ENCODE measurements at regions not wholly inside any gene's neighbourhood (a gene's known extent, or its start where the extent isn't known, plus 50 kb on each side); places are given as distances from the start of the nearest gene placed in this dataset.

DNA sequence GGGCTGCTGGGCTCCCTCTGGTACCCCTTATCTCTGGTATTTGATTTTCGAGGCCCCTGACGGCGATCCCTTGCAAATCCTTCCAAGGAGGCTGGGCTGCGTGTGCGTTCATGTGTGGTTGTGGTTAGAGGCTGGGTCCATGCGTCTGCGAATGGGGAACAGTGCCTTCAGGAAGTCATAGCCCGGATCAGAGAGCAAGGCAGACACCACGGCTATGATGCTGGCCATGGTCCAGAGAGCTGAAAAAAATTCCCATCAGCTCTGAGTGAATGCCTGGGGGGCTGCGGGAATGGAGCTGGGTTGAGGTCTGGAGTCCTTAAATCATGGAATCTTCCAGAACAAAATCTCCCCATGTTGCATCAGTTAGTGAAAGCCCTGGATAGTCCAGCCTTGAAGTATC, 145.5 kb downstream of the ACKR3 start:
- DNase-seq (ENCODE audit: low read depth in 1 of 2, low spot score in 1 of 2) = no peak

DNA sequence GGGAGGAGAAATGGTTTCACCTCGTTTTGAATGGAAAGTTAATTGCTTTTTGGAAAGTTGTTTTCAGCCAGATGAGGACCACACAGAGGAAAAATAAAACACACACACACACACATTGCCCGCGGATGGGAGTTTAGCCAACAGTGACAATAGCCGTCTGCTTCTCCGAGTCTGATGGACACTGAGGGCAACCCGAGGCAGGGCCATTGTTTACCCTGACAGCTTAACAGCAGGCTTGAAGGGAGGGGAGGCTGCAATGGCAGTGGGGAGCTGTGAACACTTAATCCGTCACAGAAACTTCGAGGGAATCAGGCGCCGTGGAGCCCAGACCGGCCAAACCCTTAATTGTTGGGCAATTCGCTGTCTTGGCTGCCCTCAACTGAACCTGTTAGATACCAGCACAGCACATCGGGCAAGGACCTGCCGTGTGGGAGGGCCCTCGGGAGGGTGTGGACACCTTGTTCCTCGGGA, 145.9 kb downstream of the ACKR3 start:
- no peak for DNase-seq (ENCODE audit: low read depth in 1 of 2, low spot score in 1 of 2)

DNA sequence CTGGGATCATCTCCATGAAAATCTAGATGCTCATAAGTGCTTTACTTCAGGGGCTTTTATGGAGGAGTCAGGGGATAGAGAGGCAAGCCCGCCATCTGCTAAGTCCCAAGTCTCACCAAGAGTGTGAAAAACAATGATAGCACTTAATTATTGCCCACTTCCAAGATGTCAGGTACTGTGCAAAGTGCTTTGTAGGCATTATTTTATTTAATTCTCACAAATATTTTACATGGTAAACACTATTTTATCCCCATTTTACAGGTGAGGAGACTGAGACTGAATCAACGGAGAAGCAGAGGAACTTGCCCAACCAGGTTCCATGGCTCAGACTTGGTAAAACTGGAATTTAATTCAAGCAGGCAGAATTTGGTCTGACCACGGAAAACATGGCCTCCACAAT, 147.5 kb downstream of the ACKR3 start:
- DNase-seq (ENCODE audit: low read depth in 1 of 2, low spot score in 1 of 2) = no peak

DNA sequence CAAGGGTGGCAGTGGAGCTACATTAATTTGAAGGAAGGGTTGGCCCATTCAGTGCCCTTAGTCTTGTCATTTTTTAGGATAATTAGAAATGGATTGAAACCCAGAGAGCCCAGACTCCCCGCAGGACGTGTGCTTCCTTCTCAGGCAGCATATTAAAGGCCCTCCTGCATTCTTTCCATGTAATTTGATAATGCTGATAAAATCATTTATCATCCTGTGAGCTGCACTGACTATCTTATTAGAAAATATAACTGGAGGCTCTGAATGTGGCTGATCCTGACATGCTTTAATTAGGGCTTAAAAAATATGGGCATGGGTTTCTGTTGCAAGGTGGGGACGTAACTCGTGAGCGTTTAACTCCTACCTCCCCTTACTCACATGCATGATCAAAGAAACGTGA, 148.1 kb downstream of the ACKR3 start:
- no peak for DNase-seq (ENCODE audit: low read depth in 1 of 2, low spot score in 1 of 2)

DNA sequence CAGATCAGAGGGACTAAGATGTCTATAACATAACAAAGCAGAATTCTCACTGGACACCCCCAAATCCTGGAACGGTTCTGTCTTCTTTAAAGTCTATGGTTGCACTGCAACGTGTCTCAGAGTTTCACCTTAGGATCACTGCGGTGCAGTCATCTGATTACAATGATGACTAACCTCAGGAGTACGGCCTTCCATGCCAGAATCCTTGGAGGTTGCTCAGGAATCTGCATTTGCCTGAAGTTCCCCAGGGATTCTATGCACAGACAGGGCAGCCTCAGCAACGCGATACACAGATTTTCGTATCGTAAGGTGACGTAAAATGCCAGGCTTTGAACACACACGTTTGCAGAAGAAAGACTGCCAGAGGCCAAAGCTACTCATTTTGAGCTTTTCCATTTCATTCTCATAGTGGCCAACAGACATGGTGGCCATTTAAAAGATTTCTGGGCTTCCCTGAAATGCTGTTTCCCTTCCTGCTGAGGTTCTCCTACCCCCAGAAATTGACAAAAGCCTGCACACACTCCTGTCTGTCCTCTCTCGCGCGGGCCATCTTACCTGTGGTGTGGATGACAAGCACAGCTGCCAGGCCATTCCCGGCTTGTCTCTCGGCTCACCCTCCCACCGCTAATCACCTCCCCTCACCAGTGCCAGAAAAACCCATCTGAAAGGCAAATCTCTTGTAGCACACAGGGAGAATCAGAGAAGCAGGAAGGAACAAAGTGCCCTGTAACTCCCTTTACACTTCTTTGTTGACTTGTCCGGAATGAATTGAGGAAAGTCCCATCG, 148.8 kb downstream of the ACKR3 start:
- DNase-seq (ENCODE audit: low read depth in 1 of 2, low spot score in 1 of 2) = no peak

DNA sequence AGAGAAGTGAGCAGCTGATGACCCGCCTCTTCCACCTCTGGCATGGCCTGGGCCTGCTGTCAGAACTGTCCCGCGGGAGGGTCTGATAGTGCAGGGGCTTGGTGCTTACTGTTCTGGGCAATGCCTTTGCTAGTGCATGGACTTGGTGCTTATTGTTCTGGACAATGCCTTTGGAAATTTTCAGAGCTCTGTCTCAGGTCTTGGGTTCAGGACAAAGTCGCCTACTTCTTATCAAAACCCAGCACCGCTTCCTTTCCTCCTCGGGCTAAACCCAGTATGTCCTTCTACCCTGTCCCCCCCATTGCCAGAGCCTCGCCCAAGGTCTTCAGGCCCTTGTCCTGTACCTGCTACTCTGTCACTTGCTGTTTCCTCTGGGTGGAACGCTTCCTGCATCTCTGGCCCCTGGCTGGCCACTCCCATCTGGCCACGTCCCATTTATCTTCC, 149.6 kb downstream of the ACKR3 start:
- DNase-seq (ENCODE audit: low read depth in 1 of 2, low spot score in 1 of 2) = no peak

DNA sequence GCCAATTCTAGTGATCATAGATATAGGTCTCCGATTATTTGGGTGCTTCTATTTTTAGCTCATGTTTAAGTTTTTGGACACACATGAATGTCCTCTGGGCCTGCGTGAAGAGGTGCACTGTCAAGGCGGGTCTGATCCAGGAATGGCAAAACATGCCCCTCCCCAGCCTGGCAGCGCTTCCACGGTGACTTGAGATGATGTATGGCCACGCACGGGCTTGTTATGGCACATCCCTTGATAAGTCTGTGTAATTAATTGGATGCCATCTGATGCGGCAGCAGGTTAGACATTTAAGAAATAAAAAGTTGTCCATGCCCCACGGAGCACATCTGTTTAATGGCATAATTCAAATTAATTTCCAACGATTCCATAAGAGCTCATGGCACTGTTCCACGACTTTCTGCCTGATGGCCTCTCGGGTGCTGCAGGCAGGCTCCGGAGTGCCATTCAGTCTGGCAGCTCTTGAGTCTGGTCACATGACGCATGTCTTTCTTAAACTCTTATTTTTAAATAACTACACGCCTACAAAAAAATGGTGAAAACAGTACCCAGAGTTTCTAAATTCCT, 151.4 kb downstream of the ACKR3 start:
- no peak for DNase-seq (ENCODE audit: low read depth in 1 of 2, low spot score in 1 of 2)

DNA sequence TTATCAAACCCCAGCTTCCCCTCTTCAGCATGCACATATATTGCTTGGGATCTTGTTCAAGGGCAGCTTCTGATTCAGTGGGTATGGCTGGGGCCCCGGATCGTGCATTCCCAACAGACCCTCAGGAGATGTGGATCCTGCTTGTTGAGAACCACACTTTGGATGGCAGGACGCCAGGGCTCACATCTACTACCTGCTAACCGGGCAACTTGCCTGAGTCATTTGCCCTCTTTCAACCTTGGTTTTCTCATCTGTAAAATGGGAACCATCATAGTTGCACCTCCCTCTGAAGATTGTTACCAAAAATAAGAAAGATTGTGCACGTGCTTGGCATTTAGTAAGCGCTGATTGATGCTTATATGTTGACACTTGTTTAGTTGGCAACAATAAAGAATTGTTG, 154.6 kb downstream of the ACKR3 start:
- no peak for DNase-seq (ENCODE audit: low read depth in 1 of 2, low spot score in 1 of 2)

DNA sequence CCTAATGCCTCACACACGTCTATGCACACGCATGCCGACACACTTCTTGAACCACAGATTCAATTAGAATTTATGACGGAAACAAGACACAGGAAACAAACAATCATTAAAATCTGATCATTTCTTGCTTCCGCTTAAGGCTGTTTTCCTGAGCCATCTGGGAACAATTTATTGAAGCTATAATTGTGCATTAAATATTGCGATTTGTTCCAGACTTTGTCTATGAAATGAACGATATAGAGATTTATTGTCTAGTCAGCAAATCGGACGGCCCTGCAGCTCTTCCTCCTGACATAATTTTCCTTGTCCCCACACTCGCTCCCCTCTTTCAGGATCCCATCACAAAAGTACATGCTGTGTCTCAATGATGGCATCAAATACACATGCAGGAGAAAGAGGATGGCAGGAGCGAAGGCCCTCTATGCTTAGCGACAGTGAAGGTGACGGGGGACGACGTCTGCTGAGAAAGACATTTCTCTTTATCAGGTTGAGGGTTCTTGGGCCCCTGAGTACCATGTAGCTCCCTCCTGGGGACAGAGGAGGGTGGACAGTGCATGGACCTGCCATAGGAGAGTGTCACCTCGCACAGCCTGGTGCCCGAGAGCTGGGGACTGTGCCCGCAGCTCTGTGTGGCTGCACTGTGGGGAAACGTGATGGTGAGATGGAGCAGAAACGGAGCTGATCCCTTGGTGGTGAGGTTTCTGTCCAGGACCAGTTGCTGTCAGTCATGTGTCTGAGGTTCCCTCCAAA, 157.3 kb downstream of the ACKR3 start:
- DNase-seq (ENCODE audit: low read depth in 1 of 2, low spot score in 1 of 2) = no peak

DNA sequence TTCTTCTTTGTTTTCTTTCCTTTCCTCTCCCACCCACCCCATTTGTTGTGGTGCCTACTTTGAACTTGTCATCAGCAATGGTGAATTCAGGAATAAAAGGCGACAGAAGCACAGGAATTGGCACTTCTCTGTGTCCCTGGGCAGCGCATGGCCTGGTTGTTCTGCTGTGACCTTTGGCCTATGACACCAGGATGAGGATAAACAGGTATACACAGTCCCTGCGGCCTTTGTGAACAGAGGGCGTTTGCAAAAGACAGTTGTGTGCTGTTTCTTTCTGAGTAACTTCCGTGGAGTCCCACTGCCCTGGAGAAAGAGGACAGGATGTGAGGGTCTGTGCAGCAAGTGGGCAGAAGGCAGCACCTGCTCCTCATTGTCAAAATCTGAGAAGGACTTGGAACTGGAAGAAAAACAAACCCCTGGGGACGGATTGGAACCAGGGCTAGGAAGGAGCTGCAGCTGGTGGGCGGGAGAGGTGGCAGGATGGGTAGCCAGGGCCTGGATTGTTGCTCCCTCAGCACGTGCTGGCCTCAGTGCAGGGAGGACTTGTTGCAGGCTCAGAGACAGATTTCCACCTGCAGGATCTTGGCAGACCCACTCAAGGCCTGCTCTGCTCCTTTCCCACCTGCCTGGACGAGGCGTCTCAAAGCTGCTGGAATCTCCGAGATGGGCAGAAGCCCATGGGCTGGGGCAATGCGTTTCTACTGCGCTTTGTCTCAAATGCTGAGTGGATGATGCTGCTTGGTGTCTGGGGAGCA, 159.5 kb downstream of the ACKR3 start:
- no peak for DNase-seq (ENCODE audit: low read depth in 1 of 2, low spot score in 1 of 2)

DNA sequence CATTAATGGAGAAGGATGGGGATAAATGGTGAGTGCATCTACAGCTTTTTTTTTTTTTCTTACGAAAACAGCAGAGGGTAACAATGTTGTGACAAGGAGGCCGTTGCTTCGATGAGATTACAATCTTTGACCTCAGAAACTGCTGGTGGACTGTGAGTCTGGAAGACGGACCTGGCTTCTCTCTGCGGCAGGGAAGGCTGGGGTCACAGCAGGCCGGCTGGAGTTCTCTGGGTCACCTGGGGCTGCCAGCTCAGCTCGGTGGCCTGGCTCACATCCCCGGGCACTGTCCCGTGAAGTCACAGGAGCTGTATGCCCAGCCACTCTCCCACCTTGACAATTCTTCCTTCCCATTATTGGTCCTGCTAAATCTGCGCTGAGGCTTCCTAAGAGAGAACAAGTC, 160.8 kb downstream of the ACKR3 start:
- no peak for DNase-seq (ENCODE audit: low read depth in 1 of 2, low spot score in 1 of 2)

DNA sequence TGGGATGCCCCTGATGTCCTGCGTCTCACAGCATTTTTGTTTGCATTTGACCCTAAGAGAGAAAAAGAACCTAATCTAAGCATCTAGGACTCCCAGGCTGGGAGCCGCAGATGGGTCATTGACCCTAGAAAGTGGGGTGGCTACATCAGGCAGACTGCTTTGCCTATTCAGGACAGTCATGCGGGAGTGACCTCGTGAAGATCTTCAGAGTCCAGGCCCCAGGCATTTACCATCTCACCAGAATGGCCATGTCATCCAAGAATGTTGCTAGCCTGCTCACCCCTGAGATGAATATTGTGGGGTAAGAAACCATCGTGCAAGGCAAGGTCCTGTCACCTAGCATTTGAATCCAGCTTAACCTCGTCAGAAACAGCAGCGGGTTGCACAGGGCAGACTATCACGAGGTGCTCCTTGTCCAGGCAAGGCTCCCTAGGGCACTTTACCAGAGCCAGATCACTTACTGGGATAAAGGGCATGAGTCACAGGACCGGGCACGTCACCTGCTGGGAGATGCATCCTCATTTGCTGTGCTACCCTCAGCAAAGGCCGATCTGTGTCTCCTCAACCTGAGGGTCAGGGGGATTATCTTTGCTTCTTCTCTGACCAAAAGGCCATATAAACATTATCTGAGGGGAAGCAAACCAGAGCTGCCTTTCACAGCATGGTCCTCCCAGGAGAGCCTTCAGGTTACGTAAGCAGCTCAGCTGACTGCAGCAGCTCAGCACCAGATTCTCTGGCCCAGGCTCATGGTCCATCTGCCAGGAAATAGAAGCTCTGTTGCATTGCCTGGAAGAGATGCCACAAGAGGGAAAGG, 162.3 kb downstream of the ACKR3 start:
- DNase-seq (ENCODE audit: low read depth in 1 of 2, low spot score in 1 of 2) = no peak

DNA sequence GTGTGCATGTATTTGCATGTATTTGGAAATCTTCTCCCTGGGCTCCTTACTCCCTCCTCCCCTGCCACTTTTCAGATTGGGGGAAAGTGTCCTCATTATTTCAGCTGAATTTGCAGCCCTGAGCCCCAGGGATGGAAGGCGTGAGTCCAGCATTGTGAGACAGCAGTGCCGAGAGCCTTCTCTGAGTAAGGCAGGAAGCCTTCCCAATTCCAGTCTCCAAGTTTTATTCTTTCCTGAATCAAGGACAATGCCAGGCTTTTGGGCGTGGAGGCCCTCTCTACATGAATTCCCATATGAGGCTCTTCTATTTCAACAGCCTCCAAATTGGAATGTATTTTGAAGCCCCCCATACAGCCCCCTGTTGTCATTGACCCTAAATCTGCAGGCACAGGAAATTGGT, 163.5 kb downstream of the ACKR3 start:
- no peak for DNase-seq (ENCODE audit: low read depth in 1 of 2, low spot score in 1 of 2)

DNA sequence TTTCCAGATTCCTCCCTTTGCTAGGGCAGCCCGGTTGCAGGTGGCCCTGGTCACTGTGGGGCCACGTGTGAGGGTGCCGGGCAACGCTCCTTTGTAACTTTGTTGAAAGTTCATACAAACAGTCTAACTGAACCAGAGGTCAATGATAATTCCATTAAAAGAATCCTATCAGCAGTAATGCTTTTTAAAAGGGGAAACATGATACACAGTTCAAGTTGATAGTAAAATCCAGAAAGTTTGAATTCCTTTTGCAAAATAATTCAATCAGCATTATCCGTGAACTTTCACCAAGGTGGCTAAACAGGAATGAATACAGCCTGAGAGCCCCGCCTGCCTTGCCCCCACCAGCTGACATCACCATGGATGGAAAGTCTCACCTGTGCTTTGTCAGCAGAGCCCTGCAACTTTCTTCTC, 166.2 kb downstream of the ACKR3 start:
- no peak for DNase-seq (ENCODE audit: low read depth in 1 of 2, low spot score in 1 of 2)

DNA sequence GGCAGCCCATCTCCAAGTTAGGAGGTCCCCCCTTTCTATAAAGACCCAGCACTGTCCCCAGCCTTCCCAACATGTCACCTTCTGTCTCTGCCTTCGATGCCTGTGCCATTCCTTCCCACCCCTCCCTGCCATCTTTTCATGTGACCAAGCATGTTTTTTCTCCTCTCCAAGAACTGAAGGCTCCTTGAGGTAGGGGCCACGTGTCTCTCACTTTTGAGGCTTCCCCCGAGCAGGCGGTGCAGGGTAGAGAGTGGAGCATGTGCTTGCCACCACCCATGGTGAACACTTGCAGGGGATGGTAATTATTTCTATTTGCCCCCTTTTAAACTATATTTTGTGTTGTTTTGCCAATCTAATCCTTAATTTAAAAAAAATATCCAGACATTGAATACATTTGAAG, 168.4 kb downstream of the ACKR3 start:
- no peak for DNase-seq (ENCODE audit: low read depth in 1 of 2, low spot score in 1 of 2)

DNA sequence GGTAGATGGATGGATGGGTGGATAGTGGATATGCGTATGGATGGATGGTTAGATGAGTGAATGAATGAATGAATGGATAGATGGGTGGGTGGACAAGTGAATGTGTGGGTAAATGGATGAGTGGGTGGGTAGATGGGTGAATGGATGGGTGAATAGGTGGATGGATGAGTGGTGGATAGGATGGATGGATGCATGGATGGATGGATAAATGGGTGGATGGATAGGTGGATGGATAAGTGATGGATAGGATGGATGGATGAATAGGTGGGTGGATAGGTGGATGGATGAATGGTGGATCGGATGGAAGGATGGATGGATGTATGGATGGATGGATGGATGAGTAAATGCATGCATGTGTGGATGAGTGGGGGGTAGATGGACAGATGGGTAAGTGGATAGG, 169.3 kb downstream of the ACKR3 start:
- no peak for DNase-seq (ENCODE audit: low read depth in 1 of 2, low spot score in 1 of 2)

DNA sequence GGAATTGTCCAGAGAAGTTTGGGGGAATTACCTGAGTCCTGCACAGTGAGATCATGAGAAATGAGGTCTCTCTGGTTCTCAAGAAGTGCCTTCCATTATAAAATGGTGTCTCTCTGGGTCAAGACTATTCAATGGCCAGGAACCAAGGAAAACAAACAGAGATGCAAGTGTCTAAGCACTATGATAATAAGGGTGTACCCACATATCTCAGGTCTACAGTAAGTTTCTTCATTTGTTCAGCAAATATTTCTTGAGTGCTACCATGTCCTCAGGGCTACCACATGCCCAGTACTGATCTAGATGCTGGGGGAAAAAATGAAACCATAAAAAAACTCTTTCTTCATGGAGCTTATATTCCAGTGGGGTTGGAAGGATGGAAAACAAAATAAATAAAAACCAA, 170.0 kb downstream of the ACKR3 start:
- DNase-seq (ENCODE audit: low read depth in 1 of 2, low spot score in 1 of 2) = no peak

DNA sequence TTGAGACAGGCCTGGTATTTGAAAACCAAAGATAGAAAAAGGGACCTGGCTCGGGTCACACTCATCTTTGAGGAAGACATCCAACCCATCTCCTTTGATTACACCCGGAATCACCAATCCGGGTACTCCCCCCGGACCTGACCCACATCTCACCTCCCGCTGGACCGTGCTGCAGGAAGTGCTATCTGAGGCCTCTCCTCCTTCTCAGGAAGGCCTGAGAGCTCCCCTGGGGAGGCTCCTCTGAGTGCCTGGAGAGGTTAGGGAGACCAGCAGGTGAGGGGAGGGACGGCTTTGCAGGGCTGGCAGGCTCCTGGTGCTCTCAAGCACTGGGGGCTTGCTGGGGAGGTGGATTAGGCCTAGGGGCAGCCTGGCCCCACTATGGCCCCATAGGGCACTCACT, 170.9 kb downstream of the ACKR3 start:
- no peak for DNase-seq (ENCODE audit: low read depth in 1 of 2, low spot score in 1 of 2)

DNA sequence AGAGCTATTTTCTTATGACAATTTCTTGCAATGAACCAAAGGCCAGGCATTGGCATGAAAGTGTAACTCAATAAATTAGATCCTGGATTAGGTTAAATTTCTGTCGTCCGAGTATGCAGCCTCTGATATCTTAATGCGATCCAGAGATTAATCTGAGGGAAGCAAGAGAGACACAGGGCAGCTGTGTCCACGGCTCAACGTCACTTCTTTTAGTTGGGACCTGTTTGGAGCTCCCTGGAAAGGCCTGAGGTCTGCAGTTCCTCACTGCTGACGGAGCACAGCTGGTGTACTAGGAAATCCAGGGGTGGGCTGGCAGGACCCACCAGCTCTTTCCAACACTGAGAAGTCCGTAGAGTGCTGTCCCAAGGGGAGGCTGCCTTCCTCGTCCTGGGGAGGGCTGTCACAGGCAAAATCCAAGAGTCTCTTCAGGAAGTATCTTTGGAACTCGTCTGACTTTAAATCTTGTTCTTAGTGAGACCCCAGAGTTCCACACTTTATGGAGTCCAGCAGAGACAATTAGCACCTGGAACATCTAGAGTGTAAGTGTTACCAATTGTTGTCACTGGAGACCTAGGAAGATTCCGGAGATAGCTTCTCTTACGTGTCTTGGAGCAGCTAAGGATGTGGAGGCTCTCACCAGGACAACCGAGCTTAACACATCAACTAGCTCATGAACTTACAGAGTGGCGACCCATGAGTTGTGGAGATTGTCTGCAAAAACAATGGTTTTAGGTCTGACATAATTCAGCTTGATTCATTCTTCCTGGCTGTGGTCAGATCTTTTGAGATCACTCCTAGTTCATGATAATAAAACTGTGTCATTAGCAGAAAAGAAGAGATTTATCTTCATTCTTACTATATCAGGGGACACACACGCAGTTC, 173.7 kb downstream of the ACKR3 start:
- DNase-seq (ENCODE audit: low read depth in 1 of 2, low spot score in 1 of 2) = no peak

DNA sequence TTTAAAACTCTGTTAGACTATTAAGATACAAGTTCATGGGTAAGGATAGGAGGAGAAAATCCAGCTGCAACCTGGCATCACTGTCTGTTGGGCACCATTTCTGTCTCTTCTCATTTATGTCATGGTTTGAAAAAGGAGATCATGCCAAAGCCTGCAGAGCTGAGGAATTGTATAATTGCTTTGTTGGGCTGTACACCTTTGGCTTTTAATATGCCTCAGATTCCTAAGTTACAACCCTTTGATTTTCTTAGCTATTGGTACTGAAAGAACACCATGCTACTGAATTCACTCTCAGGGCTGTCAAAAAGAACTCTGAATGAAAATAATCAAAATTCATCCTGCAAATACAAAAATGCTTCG, 174.3 kb downstream of the ACKR3 start:
- DNase-seq (ENCODE audit: low read depth in 1 of 2, low spot score in 1 of 2) = no peak

All from stimulated activated CD4-positive, alpha-beta T cell treated with anti-CD3 and anti-CD28 coated beads, Interleukin-15, amount 100 ng/mL, for 1 hour (primary cell).